HEK293T (cell line): ENCODE measurements at regions not wholly inside any gene's neighbourhood (a gene's known extent, or its start where the extent isn't known, plus 50 kb on each side); places are given as distances from the start of the nearest gene placed in this dataset.

Experiments
- BHLHE40 ChIP-seq: fragments of 450-650 bp; IDR thresholded peaks from 2 replicates; pipeline ENCODE4 v1.6.1; 2016; ENCODE audit warnings: mild to moderate bottlenecking, moderate library complexity, borderline replicate concordance
- FOXA1 ChIP-seq: fragments of 450-650 bp; IDR thresholded peaks from 2 replicates; pipeline ENCODE4 v1.6.1; 2016; ENCODE audit warnings: mild to moderate bottlenecking
- FOXK2 ChIP-seq: fragments of 450-650 bp; IDR thresholded peaks from 2 replicates; pipeline ENCODE4 v1.6.1; 2016; ENCODE audit warnings: mild to moderate bottlenecking
- LEF1 ChIP-seq: fragments of 450-650 bp; IDR thresholded peaks from 2 replicates; pipeline ENCODE4 v1.6.1; 2017; ENCODE audit warnings: mild to moderate bottlenecking, borderline replicate concordance
- TARDBP ChIP-seq: fragments of 450-650 bp; IDR thresholded peaks from 2 replicates; pipeline ENCODE4 v1.6.1; 2016
- ZNF384 ChIP-seq: fragments of 450-650 bp; IDR thresholded peaks from 2 replicates; pipeline ENCODE4 v1.6.1; 2016

DNA sequence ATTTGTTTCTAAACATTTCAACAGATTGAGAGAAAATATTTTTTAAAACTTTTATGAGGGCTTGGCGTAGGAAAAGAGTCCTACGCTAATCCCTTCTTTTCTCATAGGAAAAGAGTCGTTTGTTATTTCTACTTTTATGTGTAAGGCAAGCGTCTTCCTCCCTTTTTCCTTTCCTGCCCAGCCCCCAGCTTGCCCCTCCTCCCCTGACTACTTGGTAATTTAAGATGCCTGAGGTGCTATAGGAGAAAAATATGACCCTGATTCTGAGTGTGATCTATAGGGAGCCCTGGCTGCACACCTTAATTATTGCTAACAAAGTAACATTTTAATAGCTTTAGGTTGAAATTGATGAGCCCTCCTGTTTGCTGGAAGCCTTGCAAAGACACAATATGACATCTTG lies 373.6 kb downstream of the PBX1 start:
- TF ChIP-seq BHLHE40 (no peak), TARDBP (no peak), ZNF384 (no peak), FOXA1 (no peak), FOXK2 (no peak), LEF1 (no peak)
